Raji (cell line): ENCODE measurements at regions not wholly inside any gene's neighbourhood (a gene's known extent, or its start where the extent isn't known, plus 50 kb on each side); places are given as distances from the start of the nearest gene placed in this dataset.

Source experiments
- POLR2A ChIP-seq: IDR thresholded peaks from 2 replicates; pipeline ENCODE4 v1.6.1; 2011; ENCODE audit warnings: low read depth, low read length, control low read depth; ENCODE audit not compliant: insufficient read depth

GRCh38 chr5:158373608-158374395, 514.9 kb upstream of the CLINT1 start:
- no peak for TF ChIP-seq POLR2A

- TF ChIP-seq POLR2A = no peak
Observed at GRCh38 chr5:158369241-158369640, 510.3 kb upstream of the CLINT1 start.

GRCh38 chr5:158368686-158369085, 509.7 kb upstream of the CLINT1 start:
- no peak for TF ChIP-seq POLR2A

GRCh38 chr5:158364367-158364766, 505.4 kb upstream of the CLINT1 start:
- no peak for TF ChIP-seq POLR2A

GRCh38 chr5:158354958-158355357, 496.0 kb upstream of the CLINT1 start:
- no peak for TF ChIP-seq POLR2A

- no peak for TF ChIP-seq POLR2A
Observed at GRCh38 chr5:158351485-158352125, 492.7 kb upstream of the CLINT1 start.

GRCh38 chr5:158349987-158350386, 491.0 kb upstream of the CLINT1 start:
- no peak for TF ChIP-seq POLR2A

- no peak for TF ChIP-seq POLR2A
Observed at GRCh38 chr5:158344376-158344775, 485.4 kb upstream of the CLINT1 start.

- no peak for TF ChIP-seq POLR2A
Observed at GRCh38 chr5:158340608-158341007, 481.7 kb upstream of the CLINT1 start.

- TF ChIP-seq POLR2A = no peak
Observed at GRCh38 chr5:158326256-158326655, 467.3 kb upstream of the CLINT1 start.

GRCh38 chr5:158324236-158324635, 465.3 kb upstream of the CLINT1 start:
- TF ChIP-seq POLR2A = no peak

GRCh38 chr5:158322620-158323019, 463.7 kb upstream of the CLINT1 start:
- TF ChIP-seq POLR2A = no peak

- no peak for TF ChIP-seq POLR2A
Observed at GRCh38 chr5:158320934-158321333, 462.0 kb upstream of the CLINT1 start.

GRCh38 chr5:158320178-158320674, 461.3 kb upstream of the CLINT1 start:
- no peak for TF ChIP-seq POLR2A

GRCh38 chr5:158317507-158317906, 458.6 kb upstream of the CLINT1 start:
- TF ChIP-seq POLR2A = no peak

- no peak for TF ChIP-seq POLR2A
Observed at GRCh38 chr5:158313733-158314464, 455.0 kb upstream of the CLINT1 start.
